Gastroesophageal sphincter (tissue), 4 donors: ENCODE measurements at regions not wholly inside any gene's neighbourhood (a gene's known extent, or its start where the extent isn't known, plus 50 kb on each side); places are given as distances from the start of the nearest gene placed in this dataset.

Source experiments
- ATAC-seq: fragments of 150-250 bp; one replicate; pipeline ENCODE4 v1.9.1; 2016; ENCODE audit warnings: mild to moderate bottlenecking, moderate library complexity
- H3K27ac ChIP-seq, 4 donors: fragments of 200-600 bp; sonication (generic) in 3 of 4; 1 replicate in 3 of 4; 2 replicates in 1 of 4; pipeline ENCODE4 v1.5.1; 2016 to 2019
- H3K27me3 ChIP-seq: fragments of 200-600 bp; sonication (generic); one replicate; pipeline ENCODE4 v1.5.1; 2019
- H3K36me3 ChIP-seq, 2 donors: fragments of 200-600 bp; sonication (generic); one replicate each; pipeline ENCODE4 v1.5.1; 2019; ENCODE audit warnings: control low read depth in 1 of 2
- H3K4me1 ChIP-seq, 3 donors: fragments of 200-600 bp; sonication (generic); 1 replicate in 2 of 3; 2 replicates in 1 of 3; pipeline ENCODE4 v1.5.1; 2016 to 2019; ENCODE audit warnings: control low read depth in 2 of 3
- H3K4me3 ChIP-seq, 2 donors: fragments of 200-600 bp; sonication (generic); one replicate each; pipeline ENCODE4 v1.5.1; 2019; ENCODE audit warnings: mild to moderate bottlenecking in 1 of 2, moderate library complexity in 1 of 2
- H3K9me3 ChIP-seq, 3 donors: fragments of 200-600 bp; sonication (generic); one replicate each; pipeline ENCODE4 v1.5.1; 2017 to 2019; ENCODE audit warnings: control low read depth in 2 of 3
- EP300 ChIP-seq: sonication (generic); formaldehyde crosslinking; IDR thresholded peaks from one replicate; pipeline ENCODE4 v1.6.1; 2017; ENCODE audit warnings: antibody characterized with exemption, mild to moderate bottlenecking
- POLR2A ChIP-seq, 2 donors: fragments of 450-650 bp; IDR thresholded peaks; one replicate each; pipeline ENCODE4 v1.6.1; 2017; ENCODE audit warnings: antibody characterized with exemption in 2 of 2, mild to moderate bottlenecking in 2 of 2, moderate library complexity in 1 of 2
- POLR2AphosphoS5 ChIP-seq: sonication (generic); formaldehyde crosslinking; IDR thresholded peaks from one replicate; pipeline ENCODE4 v1.6.1; 2017; ENCODE audit warnings: antibody characterized with exemption
- WGBS, 2 donors: methylation state at CpG; one replicate each; pipeline ENCODE4 v1.1.5; 2018; ENCODE audit warnings: low coverage in 1 of 2; 5-methylcytosine and 5-hydroxymethylcytosine counted together
- TF ChIP-seq, protein P1 (sequence below), 4 experiments: fragments of 200-600 bp in 2 of 4; fragments of 450-650 bp in 2 of 4; sonication (generic) in 1 of 4; IDR thresholded peaks; one replicate each; pipeline ENCODE4 v1.5.1; 2017 to 2019; ENCODE audit warnings: antibody characterized with exemption in 4 of 4, mild to moderate bottlenecking in 2 of 4, moderate library complexity in 2 of 4

DNA sequence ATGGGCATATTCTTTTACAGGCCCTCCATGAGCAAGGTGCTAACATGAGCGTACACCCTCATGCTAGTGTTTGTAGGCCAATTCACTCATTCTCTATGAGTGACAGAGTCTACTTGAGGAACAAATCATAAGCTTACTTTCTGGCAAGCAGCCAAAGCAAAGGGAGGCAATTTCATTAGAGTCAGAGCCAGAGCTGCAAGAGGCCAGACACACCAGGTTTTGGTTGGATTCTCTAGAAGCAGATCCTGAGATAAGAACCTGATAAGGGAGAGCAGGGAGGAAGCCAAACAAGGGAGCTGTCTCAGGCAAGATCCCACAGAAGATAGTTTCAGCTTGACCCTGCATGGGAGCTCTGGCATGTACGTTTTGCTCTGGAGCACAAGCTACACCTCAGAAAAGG, 214.1 kb upstream of the CTNNB1 start:
- Histone ChIP-seq H3K27me3 (no peaks in the 10 kb centered on the region), H3K9me3 (no peaks in the 10 kb centered on the region), H3K4me1 (no peaks in the 10 kb centered on the region), H3K36me3 (no peaks in the 10 kb centered on the region), H3K27ac (no peak overlapping the region), H3K4me3 (no peak overlapping the region)
- ATAC-seq, result no peak
- TF ChIP-seq POLR2A (IDR thresholded peaks at IDR 0.05) (no peak), EP300 (no peak), POLR2AphosphoS5 (no peak)
- TF ChIP-seq, protein P1, sequence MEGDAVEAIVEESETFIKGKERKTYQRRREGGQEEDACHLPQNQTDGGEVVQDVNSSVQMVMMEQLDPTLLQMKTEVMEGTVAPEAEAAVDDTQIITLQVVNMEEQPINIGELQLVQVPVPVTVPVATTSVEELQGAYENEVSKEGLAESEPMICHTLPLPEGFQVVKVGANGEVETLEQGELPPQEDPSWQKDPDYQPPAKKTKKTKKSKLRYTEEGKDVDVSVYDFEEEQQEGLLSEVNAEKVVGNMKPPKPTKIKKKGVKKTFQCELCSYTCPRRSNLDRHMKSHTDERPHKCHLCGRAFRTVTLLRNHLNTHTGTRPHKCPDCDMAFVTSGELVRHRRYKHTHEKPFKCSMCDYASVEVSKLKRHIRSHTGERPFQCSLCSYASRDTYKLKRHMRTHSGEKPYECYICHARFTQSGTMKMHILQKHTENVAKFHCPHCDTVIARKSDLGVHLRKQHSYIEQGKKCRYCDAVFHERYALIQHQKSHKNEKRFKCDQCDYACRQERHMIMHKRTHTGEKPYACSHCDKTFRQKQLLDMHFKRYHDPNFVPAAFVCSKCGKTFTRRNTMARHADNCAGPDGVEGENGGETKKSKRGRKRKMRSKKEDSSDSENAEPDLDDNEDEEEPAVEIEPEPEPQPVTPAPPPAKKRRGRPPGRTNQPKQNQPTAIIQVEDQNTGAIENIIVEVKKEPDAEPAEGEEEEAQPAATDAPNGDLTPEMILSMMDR (IDR thresholded peaks at IDR 0.05), result no peak
- WGBS, 2 donors, result 100% methylated on average over 2 of the region's 2 CpGs; no CpG with 5 or more reads in 1 of the 2 donors

GRCh38 chr3:40988468-40988867, 210.8 kb upstream of the CTNNB1 start:
- no peak overlapping the region for H3K4me3 ChIP-seq
- TF ChIP-seq, protein P1 (IDR thresholded peaks at IDR 0.05), result no peak
- no peak for TF ChIP-seq POLR2A (IDR thresholded peaks at IDR 0.05)
- TF ChIP-seq EP300, result no peak
- H3K27ac ChIP-seq, result no peak overlapping the region
- 86% methylated on average over 1 of the region's 1 CpG; no CpG with 5 or more reads in 1 of the 2 donors for WGBS, 2 donors
- no peak for ATAC-seq
- H3K4me1 ChIP-seq, result no peaks in the 10 kb centered on the region
- no peaks in the 10 kb centered on the region for H3K27me3 ChIP-seq
- H3K9me3 ChIP-seq, result no peaks in the 10 kb centered on the region
- H3K36me3 ChIP-seq, result no peaks in the 10 kb centered on the region

GRCh38 chr3:40989141-40990061, 209.9 kb upstream of the CTNNB1 start:
- TF ChIP-seq POLR2A (IDR thresholded peaks at IDR 0.05) (no peak), EP300 (no peak), POLR2AphosphoS5 (no peak)
- TF ChIP-seq, protein P1 (IDR thresholded peaks at IDR 0.05), result no peak
- Histone ChIP-seq H3K27me3 (no peaks in the 10 kb centered on the region), H3K4me1 (no peaks in the 10 kb centered on the region), H3K9me3 (no peaks in the 10 kb centered on the region), H3K4me3 (no peak overlapping the region), H3K36me3 (no peaks in the 10 kb centered on the region), H3K27ac (no peak overlapping the region)
- no peak for ATAC-seq
- 56 to 77% methylated on average over 5 to 6 of the region's 6 CpGs for WGBS, 2 donors

DNA sequence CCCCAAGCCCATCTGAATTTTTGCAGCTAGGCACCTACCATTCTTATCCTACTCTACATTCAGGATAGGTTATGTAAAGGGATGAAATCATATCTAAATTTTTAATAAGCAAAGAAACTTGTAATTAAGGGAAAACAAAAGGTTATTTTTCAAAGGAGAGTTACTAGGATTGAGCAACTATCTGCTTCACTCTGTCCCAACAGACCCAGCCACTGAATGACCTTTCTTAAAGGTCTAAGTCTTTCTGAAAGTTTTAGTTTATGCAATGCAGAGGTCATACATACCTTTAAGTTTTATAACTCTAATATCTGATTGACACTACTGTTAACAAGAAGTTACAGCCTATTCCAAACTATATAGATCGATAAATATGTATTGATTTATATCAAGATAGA, 209.2 kb upstream of the CTNNB1 start:
- 86 to 93% methylated on average over 1 of the region's 1 CpG for WGBS, 2 donors
- ATAC-seq, result no peak
- TF ChIP-seq, protein P1 (IDR thresholded peaks at IDR 0.05), result no peak
- no peak for TF ChIP-seq EP300
- TF ChIP-seq POLR2AphosphoS5, result no peak
- TF ChIP-seq POLR2A (IDR thresholded peaks at IDR 0.05), result no peak

GRCh38 chr3:40992023-40992422, 207.3 kb upstream of the CTNNB1 start:
- TF ChIP-seq, protein P1 (IDR thresholded peaks at IDR 0.05), result no peak
- no peak for TF ChIP-seq POLR2AphosphoS5
- no peak for TF ChIP-seq EP300
- no peak for TF ChIP-seq POLR2A (IDR thresholded peaks at IDR 0.05)
- Histone ChIP-seq H3K4me1 (peaks cover 0 to 8% (median 0%) of the 10 kb centered on the region in 3 donors), H3K9me3 (no peaks in the 10 kb centered on the region), H3K36me3 (no peaks in the 10 kb centered on the region), H3K4me3 (no peak overlapping the region), H3K27me3 (no peaks in the 10 kb centered on the region), H3K27ac (no peak overlapping the region)
- ATAC-seq, result no peak

More for the DNA sequence above, 209.2 kb upstream of the CTNNB1 start:
- H3K27ac ChIP-seq, result no peak overlapping the region
- H3K9me3 ChIP-seq, result no peaks in the 10 kb centered on the region
- H3K36me3 ChIP-seq, result no peaks in the 10 kb centered on the region
- no peaks in the 10 kb centered on the region for H3K4me1 ChIP-seq
- H3K27me3 ChIP-seq, result no peaks in the 10 kb centered on the region
- no peak overlapping the region for H3K4me3 ChIP-seq
